ENCODE measurements at regions not wholly inside any gene's neighbourhood (a gene's known extent, or its start where the extent isn't known, plus 50 kb on each side); places are given as distances from the start of the nearest gene placed in this dataset.

GRCh38 chr5:117551236-117551635 is 976.6 kb upstream of the SEMA6A start:
- Histone ChIP-seq H3K4me3 (no peak overlapping the region), H3K27ac (no peak overlapping the region), H3K9me3 (no peaks in the 10 kb centered on the region), H3K4me1 (no peaks in the 10 kb centered on the region), H3K4me2 (no peak overlapping the region)
- POLR2A ChIA-PET, result no interaction called here
- 6% methylated on average over 2 of the region's 2 CpGs for WGBS (ENCODE audit: missing lambda C conversion rate)
- DNase-seq (ENCODE audit: low read depth in 1 of 2, low spot score in 1 of 2) (no peak), ATAC-seq (no peak), FAIRE-seq (no peak)
- TF ChIP-seq FOSB (CRISPR knock-in tag; IDR thresholded peaks at IDR 0.05) (no peak), RAD21 (conservative IDR thresholded peaks at IDR 0.05 in 1 of 2, IDR thresholded peaks at IDR 0.05 in 1 of 2) (no peak), KDM5A (IDR thresholded peaks at IDR 0.05) (no peak), POLR2A (IDR thresholded peaks at IDR 0.05; ENCODE audit: low read length) (no peak), HEYL (CRISPR knock-in tag; IDR thresholded peaks at IDR 0.05) (no peak), EHF (CRISPR knock-in tag; IDR thresholded peaks at IDR 0.05) (no peak), PHF8 (IDR thresholded peaks at IDR 0.05; ENCODE audit: borderline replicate concordance, low read depth) (no peak), ZSCAN20 (CRISPR knock-in tag; IDR thresholded peaks at IDR 0.05) (no peak), MAFK (IDR thresholded peaks at IDR 0.05; ENCODE audit: partially characterized antibody) (no peak), KDM1A (IDR thresholded peaks at IDR 0.05; ENCODE audit: low read depth) (no peak)
- TF ChIP-seq, protein P1, sequence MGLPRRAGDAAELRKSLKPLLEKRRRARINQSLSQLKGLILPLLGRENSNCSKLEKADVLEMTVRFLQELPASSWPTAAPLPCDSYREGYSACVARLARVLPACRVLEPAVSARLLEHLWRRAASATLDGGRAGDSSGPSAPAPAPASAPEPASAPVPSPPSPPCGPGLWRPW (IDR thresholded peaks at IDR 0.05), result no peak
- TF ChIP-seq, protein P2, sequence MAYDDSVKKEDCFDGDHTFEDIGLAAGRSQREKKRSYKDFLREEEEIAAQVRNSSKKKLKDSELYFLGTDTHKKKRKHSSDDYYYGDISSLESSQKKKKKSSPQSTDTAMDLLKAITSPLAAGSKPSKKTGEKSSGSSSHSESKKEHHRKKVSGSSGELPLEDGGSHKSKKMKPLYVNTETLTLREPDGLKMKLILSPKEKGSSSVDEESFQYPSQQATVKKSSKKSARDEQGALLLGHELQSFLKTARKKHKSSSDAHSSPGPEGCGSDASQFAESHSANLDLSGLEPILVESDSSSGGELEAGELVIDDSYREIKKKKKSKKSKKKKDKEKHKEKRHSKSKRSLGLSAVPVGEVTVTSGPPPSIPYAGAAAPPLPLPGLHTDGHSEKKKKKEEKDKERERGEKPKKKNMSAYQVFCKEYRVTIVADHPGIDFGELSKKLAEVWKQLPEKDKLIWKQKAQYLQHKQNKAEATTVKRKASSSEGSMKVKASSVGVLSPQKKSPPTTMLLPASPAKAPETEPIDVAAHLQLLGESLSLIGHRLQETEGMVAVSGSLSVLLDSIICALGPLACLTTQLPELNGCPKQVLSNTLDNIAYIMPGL (CRISPR knock-in tag; IDR thresholded peaks at IDR 0.05; ENCODE audit: borderline replicate concordance), result no peak
- CTCF ChIA-PET, result no interaction called here

GRCh38 chr5:117547192-117547591 is 972.6 kb upstream of the SEMA6A start:
- WGBS (ENCODE audit: missing lambda C conversion rate), result 6% methylated on average over 1 of the region's 1 CpG
- TF ChIP-seq, protein P3, sequence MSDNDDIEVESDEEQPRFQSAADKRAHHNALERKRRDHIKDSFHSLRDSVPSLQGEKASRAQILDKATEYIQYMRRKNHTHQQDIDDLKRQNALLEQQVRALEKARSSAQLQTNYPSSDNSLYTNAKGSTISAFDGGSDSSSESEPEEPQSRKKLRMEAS (IDR thresholded peaks at IDR 0.05), result no peak
- TF ChIP-seq HOXB13 (CRISPR knock-in tag; IDR thresholded peaks at IDR 0.05; ENCODE audit: low read depth) (no peak), MAZ (IDR thresholded peaks at IDR 0.05; ENCODE audit: borderline replicate concordance, low read depth, low read length) (no peak), HEYL (CRISPR knock-in tag; IDR thresholded peaks at IDR 0.05) (no peak), ZC3H11A (IDR thresholded peaks at IDR 0.05) (no peak), RCOR1 (IDR thresholded peaks at IDR 0.05; ENCODE audit: low read depth, low read length) (no peak), ZNF302 (CRISPR knock-in tag; IDR thresholded peaks at IDR 0.05) (no peak), ATOH8 (CRISPR knock-in tag; IDR thresholded peaks at IDR 0.05; ENCODE audit: low read depth) (no peak), CTCF (IDR thresholded peaks at IDR 0.05) (no peak), POLR2AphosphoS2 (conservative IDR thresholded peaks at IDR 0.05; ENCODE audit: low read length) (no peak), KDM1A (IDR thresholded peaks at IDR 0.05; ENCODE audit: low read depth) (no peak), JUNB (IDR thresholded peaks at IDR 0.05) (no peak), ESRRA (IDR thresholded peaks at IDR 0.05; ENCODE audit: borderline replicate concordance, low read length) (no peak), EHMT2 (IDR thresholded peaks at IDR 0.05; ENCODE audit: low read depth) (no peak)
- TF ChIP-seq, protein P4, sequence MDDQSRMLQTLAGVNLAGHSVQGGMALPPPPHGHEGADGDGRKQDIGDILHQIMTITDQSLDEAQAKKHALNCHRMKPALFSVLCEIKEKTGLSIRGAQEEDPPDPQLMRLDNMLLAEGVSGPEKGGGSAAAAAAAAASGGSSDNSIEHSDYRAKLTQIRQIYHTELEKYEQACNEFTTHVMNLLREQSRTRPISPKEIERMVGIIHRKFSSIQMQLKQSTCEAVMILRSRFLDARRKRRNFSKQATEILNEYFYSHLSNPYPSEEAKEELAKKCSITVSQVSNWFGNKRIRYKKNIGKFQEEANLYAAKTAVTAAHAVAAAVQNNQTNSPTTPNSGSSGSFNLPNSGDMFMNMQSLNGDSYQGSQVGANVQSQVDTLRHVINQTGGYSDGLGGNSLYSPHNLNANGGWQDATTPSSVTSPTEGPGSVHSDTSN (IDR thresholded peaks at IDR 0.05), result no peak
- TF ChIP-seq, protein P5, sequence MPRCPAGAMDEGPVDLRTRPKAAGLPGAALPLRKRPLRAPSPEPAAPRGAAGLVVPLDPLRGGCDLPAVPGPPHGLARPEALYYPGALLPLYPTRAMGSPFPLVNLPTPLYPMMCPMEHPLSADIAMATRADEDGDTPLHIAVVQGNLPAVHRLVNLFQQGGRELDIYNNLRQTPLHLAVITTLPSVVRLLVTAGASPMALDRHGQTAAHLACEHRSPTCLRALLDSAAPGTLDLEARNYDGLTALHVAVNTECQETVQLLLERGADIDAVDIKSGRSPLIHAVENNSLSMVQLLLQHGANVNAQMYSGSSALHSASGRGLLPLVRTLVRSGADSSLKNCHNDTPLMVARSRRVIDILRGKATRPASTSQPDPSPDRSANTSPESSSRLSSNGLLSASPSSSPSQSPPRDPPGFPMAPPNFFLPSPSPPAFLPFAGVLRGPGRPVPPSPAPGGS (IDR thresholded peaks at IDR 0.05), result no peak
- H3K4me1 ChIP-seq, result no peaks in the 10 kb centered on the region
- no peaks in the 10 kb centered on the region for H3K9me3 ChIP-seq
- ChIA-PET CTCF (no interaction called here), POLR2A (no interaction called here)
- no peak for DNase-seq (ENCODE audit: low read depth in 1 of 2, low spot score in 1 of 2)
- no peak for ATAC-seq
- no peak for FAIRE-seq
- no peak overlapping the region for H3K4me3 ChIP-seq
- H3K27ac ChIP-seq, result no peak overlapping the region
- no peak overlapping the region for H3K4me2 ChIP-seq
